ENCODE measurements at regions not wholly inside any gene's neighbourhood (a gene's known extent, or its start where the extent isn't known, plus 50 kb on each side); places are given as distances from the start of the nearest gene placed in this dataset.
"Not testable (repeated sequence)": the region's sequence is repeated elsewhere in the genome, so short reads cannot be mapped to it uniquely, and the experiment has no call there.

- DNase-seq (ENCODE audit: low read depth in 2 of 3, low spot score in 2 of 3), result no peak
These were observed 237.5 kb upstream of the RBBP8 start for GRCh38 chr18:22695674-22696073.

- DNase-seq (ENCODE audit: low read depth in 2 of 3, low spot score in 2 of 3), result no peak
These were observed 235.6 kb upstream of the RBBP8 start for GRCh38 chr18:22697561-22697960.

- no peak for DNase-seq (ENCODE audit: low read depth in 2 of 3, low spot score in 2 of 3)
These were observed 234.4 kb upstream of the RBBP8 start for GRCh38 chr18:22698711-22699110.

DNA sequence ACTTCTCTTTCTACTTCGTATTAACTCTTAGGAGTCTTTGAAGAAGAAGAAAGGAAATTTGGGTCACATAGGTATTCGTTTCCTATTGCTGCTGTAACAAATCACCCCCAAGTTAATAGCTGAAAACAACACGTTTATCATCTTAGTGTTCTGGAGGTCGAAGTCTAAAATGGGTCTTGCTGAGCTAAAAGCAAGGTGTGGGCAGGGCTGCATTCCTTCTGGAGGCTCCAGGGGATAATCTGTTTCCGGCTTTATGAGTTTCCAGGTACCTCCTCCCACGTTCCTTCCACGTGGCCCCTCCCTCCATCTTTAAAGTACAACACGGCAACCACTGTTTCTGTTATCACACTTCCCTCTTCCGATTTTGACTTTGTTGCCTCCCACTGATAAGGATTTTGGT, 233.5 kb upstream of the RBBP8 start:
- DNase-seq (ENCODE audit: low read depth in 2 of 3, low spot score in 2 of 3), result no peak

DNA sequence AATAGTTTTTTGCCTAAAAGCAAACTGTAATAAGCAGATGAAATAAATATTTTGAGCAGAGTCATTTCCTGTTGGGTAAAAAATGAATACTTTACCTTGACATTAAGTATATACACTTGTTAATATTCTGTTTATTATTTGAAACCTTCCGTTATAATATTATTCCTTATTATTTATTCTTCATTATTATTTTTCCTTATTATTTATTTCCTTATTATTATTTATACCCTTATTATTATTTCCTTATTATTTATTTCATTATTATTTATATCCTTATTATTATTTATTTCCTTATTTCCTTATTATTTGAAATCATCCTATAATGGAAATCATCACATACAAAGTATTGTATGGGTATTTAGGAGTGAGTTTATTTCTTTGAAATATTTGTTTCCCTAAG, 232.2 kb upstream of the RBBP8 start:
- DNase-seq (ENCODE audit: low read depth in 2 of 3, low spot score in 2 of 3), result no peak

GRCh38 chr18:22701326-22701725, 231.8 kb upstream of the RBBP8 start:
- no peak for DNase-seq (ENCODE audit: low read depth in 2 of 3, low spot score in 2 of 3)

DNA sequence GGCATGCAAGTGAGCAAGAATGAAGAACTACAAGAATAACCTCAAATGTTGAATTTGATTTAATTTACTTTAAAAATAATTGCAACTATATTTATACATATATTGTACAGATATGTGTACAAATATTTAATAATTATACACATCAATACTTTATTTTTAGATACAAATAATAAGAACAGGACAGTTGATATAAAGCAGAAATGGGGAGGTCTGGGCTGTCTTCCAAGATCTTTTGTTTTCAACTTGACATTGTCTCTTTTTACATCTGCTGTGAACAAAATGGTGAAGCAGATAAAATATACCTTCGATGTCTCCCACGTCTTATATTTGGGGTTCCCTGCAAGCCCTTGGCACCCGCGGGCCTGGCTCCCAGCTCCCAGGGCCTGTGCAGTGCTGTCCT, 231.3 kb upstream of the RBBP8 start:
- DNase-seq (ENCODE audit: low read depth in 2 of 3, low spot score in 2 of 3), result no peak

GRCh38 chr18:22702806-22703205, 230.3 kb upstream of the RBBP8 start:
- no peak for DNase-seq (ENCODE audit: low read depth in 2 of 3, low spot score in 2 of 3)

GRCh38 chr18:22703883-22704585, 229.1 kb upstream of the RBBP8 start:
- DNase-seq (ENCODE audit: low read depth in 2 of 3, low spot score in 2 of 3), result no peak

DNA sequence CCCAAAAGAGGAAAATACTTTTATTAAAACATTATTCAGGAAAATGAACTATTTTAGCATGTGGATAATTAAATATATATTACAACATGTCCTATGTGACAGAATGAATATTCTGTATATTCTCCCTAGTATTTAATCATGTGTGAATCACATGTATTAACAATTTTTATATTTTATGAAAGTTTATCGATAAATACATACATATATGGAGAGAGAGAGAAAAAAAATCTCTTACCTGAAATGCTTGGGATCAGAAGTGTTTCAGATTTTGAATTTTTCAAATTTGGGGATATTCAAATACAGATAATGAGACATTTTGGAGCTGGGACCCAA, 228.6 kb upstream of the RBBP8 start:
- no peak for DNase-seq (ENCODE audit: low read depth in 2 of 3, low spot score in 2 of 3)

DNA sequence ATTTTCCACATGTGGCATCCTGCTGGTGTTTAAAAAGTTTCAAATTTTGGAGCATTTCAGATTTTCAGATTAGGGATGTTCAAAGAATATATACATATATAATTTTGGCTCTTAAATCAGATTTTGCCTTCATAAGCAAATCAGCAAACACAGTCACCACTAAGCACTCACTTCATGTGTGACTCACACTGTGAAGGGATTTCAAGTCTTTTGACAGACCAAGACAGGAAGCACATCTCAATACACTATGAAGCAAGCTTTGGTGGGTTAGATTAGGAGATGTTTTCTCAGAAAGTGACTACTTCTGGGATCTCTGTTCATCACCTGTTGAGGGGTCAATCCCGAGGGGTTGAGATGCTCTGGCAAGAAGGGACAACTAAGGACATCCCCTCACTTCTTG, 227.8 kb upstream of the RBBP8 start:
- no peak for DNase-seq (ENCODE audit: low read depth in 2 of 3, low spot score in 2 of 3)

DNA sequence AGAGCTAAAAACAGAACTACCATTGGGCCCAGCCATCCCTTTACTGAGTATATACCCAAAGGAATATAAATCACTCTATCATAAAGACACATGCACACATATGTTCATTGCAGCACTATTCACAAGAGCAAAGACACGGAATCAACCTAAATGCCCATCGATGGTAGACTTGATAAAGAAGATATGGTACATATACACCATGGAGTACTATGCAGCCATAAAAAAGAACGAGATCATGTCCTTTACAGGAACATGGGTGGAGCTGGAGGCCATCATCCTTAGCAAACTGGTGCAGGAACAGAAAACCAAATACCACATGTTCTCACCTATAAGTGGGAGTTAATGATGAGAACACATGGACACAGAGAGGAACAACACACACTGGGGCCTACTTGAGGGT, 227.1 kb upstream of the RBBP8 start:
- not testable (repeated sequence) for DNase-seq (ENCODE audit: low read depth in 2 of 3, low spot score in 2 of 3)

DNA sequence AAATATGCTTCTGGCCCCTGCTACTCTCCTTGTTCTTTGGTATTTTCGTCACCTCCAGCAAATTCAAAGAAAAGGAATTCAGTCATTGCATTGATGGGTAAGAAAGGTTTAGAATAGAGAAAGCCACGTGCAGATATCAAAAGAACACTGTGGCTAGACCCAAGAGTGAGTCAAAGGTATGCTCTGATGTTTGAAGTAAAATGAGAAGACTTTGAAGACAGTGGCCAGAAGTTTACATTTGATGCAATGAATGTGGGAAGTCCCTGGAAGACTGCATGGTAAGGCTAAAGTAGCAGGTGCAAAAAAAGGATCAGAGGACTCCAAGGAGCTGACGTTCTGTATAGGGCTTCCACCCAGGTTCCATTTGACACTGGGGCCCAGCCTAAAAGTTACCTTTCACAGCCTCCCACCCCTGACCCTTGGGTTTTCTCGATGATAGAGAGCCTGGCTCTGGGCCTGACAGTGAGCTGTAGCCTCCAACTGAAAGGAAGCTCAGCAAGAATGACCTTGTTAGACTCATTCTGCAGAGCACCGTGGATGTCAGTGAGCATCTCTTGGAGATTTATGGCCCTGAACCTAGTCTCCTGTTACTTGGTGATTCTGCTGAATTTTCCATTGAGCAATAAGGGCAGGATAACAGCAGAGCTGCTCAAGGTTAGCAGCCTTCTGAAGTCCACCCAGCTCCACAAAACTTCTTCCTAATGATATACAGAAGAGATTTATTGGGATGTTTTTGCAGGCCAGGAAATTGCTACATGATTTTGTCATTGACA, 223.7 kb upstream of the RBBP8 start:
- no peak for DNase-seq (ENCODE audit: low read depth in 2 of 3, low spot score in 2 of 3)

- no peak for DNase-seq (ENCODE audit: low read depth in 2 of 3, low spot score in 2 of 3)
These were observed 222.4 kb upstream of the RBBP8 start for GRCh38 chr18:22710673-22711191.

- DNase-seq (ENCODE audit: low read depth in 2 of 3, low spot score in 2 of 3), result no peak
These were observed 221.9 kb upstream of the RBBP8 start for GRCh38 chr18:22711192-22711685.

DNA sequence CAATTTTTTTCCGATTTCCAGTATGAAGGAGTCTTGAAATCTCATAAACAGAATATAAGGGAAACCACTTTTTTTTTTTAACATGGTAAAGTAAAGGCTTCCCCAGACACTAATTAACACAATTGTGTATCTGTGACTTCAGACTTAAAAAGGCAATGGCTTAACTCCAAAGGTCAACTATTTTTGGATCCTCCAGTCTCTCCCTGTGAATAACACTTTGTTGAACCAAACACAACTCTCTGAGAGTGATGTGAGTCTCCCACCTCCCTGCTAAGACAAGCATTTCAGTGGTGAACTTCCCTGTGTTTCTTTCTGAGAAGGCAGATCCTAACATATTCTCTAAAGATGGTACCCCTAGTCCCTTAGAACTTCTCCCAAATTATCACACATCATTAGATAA, 219.6 kb upstream of the RBBP8 start:
- no peak for DNase-seq (ENCODE audit: low read depth in 2 of 3, low spot score in 2 of 3)

- DNase-seq (ENCODE audit: low read depth in 2 of 3, low spot score in 2 of 3), result not testable (repeated sequence)
These were observed 215.6 kb upstream of the RBBP8 start for GRCh38 chr18:22717536-22717935.

- no peak for DNase-seq (ENCODE audit: low read depth in 2 of 3, low spot score in 2 of 3)
These were observed 209.9 kb upstream of the RBBP8 start for GRCh38 chr18:22723221-22723620.

DNA sequence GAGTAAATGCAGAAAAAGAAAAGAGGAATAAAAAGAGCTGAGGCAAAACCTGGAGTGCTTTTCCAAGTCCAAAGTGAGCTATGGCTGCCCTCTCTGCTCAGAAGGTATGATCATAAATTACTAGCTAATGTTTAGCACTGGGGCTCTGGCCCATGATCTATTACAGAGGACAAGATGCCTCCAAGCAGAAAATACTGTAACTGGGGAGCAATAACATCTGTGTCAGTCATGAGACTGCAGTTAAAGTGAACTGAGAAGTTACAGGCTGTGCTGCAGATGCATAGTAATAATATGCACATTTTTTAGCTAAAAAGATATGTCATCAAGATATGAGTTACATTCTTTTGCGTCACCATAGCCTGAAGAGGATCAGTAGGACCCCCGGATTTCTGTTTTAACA, 209.4 kb upstream of the RBBP8 start:
- DNase-seq (ENCODE audit: low read depth in 2 of 3, low spot score in 2 of 3), result no peak

- no peak for DNase-seq (ENCODE audit: low read depth in 2 of 3, low spot score in 2 of 3)
These were observed 206.7 kb upstream of the RBBP8 start for GRCh38 chr18:22726469-22726868.

GRCh38 chr18:22728016-22728415, 205.1 kb upstream of the RBBP8 start:
- DNase-seq (ENCODE audit: low read depth in 2 of 3, low spot score in 2 of 3), result no peak

- DNase-seq (ENCODE audit: low read depth in 2 of 3, low spot score in 2 of 3), result no peak
These were observed 204.5 kb upstream of the RBBP8 start for GRCh38 chr18:22728481-22729105.
